NCI-H446 treated with DMSO at 0.1 percent for 48 hours (cell line): ENCODE measurements at regions not wholly inside any gene's neighbourhood (a gene's known extent, or its start where the extent isn't known, plus 50 kb on each side); places are given as distances from the start of the nearest gene placed in this dataset.

Experiments used
- DNase-seq: peaks from one replicate; lab custom pipeline; 2025; lab: John Stamatoyannopoulos, UW

GRCh38 chr3:135800071-135800549 lies 165.4 kb upstream of the PPP2R3A start:
- no peak for DNase-seq

GRCh38 chr3:135801018-135801417 lies 164.5 kb upstream of the PPP2R3A start:
- no peak for DNase-seq

- DNase-seq, result no peak
Observed at GRCh38 chr3:135802171-135802570, 163.4 kb upstream of the PPP2R3A start.

GRCh38 chr3:135803028-135803692 lies 162.4 kb upstream of the PPP2R3A start:
- DNase-seq, result no peak

- DNase-seq, result no peak
Observed at GRCh38 chr3:135805752-135806151, 159.8 kb upstream of the PPP2R3A start.

- DNase-seq, result no peak
Observed at GRCh38 chr3:135806317-135806716, 159.2 kb upstream of the PPP2R3A start.

- DNase-seq, result no peak
Observed at GRCh38 chr3:135807879-135808278, 157.6 kb upstream of the PPP2R3A start.

- DNase-seq, result no peak
Observed at GRCh38 chr3:135809021-135809634, 156.4 kb upstream of the PPP2R3A start.

GRCh38 chr3:135811651-135812050 lies 153.9 kb upstream of the PPP2R3A start:
- DNase-seq, result no peak

GRCh38 chr3:135812057-135812456 lies 153.5 kb upstream of the PPP2R3A start:
- DNase-seq, result no peak

- DNase-seq, result no peak
Observed at GRCh38 chr3:135834465-135834864, 131.1 kb upstream of the PPP2R3A start.

- DNase-seq, result no peak
Observed at GRCh38 chr3:135837977-135838631, 127.4 kb upstream of the PPP2R3A start.

GRCh38 chr3:135840436-135840835 lies 125.1 kb upstream of the PPP2R3A start:
- DNase-seq, result no peak

- no peak for DNase-seq
Observed at GRCh38 chr3:135844386-135844785, 121.1 kb upstream of the PPP2R3A start.

GRCh38 chr3:135848051-135848450 lies 117.5 kb upstream of the PPP2R3A start:
- no peak for DNase-seq

GRCh38 chr3:135849827-135850226 lies 115.7 kb upstream of the PPP2R3A start:
- DNase-seq, result no peak

GRCh38 chr3:135851201-135852081 lies 114.1 kb upstream of the PPP2R3A start:
- no peak for DNase-seq

GRCh38 chr3:135853981-135854380 lies 111.5 kb upstream of the PPP2R3A start:
- DNase-seq, result no peak

- DNase-seq, result no peak
Observed at GRCh38 chr3:135860761-135861160, 104.8 kb upstream of the PPP2R3A start.

GRCh38 chr3:135862361-135862760 lies 103.2 kb upstream of the PPP2R3A start:
- no peak for DNase-seq

GRCh38 chr3:135864060-135864459 lies 101.5 kb upstream of the PPP2R3A start:
- no peak for DNase-seq

- DNase-seq, result no peak
Observed at GRCh38 chr3:135865085-135865484, 100.4 kb upstream of the PPP2R3A start.
